ENCODE measurements at regions not wholly inside any gene's neighbourhood (a gene's known extent, or its start where the extent isn't known, plus 50 kb on each side); places are given as distances from the start of the nearest gene placed in this dataset.

DNA sequence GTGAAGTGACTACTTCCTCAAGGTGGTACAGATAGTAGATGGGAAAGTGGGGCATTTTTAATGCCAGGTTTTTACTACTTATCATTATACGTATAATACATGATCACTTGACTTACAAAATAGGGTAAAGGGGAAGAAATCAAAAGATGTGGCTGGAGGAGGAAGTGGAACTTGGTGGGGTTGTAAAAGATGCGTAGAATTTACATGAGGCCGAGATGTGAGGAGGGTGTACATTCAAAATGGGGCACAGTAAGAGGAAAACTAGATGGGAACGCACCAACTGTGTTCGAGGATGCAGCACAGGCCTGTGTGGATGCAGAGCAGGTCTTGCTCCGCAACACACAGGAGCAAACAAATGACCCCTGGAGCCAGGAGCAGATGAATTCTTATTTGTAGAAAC lies 403.3 kb downstream of the TXNL1 start:
- no peak overlapping the region for H3K4me2 ChIP-seq (ENCODE audit: insufficient read depth, insufficient read length, low read length)
- H3K9me3 ChIP-seq (ENCODE audit: control insufficient read depth, low read depth, low read length): no peaks in the 10 kb centered on the region
- H3K18ac ChIP-seq (ENCODE audit: insufficient read length, low read depth, low read length): no peak overlapping the region
- Mint-ChIP-seq H3K4me3 (no peak overlapping the region), H3K27me3 (ENCODE audit: low read depth) (no peaks in the 10 kb centered on the region), H3K36me3 (ENCODE audit: insufficient read depth in 1 of 3, low read depth in 3 of 3) (no peaks in the 10 kb centered on the region; a peak in 1 of 7 replicates), H3K9me3 (peaks cover 5 to 10% of the 10 kb centered on the region in 2 experiments; a peak in 3 of 5 replicates), H3K4me1 (peaks cover 7% of the 10 kb centered on the region in 2 experiments), H3K27ac (no peak overlapping the region)
- no peaks in the 10 kb centered on the region for H3K27me3 ChIP-seq (ENCODE audit: insufficient read depth, low read length)
- H3K4me1 ChIP-seq (ENCODE audit: insufficient read depth, low read length): no peaks in the 10 kb centered on the region
- H2AFZ ChIP-seq (ENCODE audit: low read length): no peak overlapping the region
- no peaks in the 10 kb centered on the region for H4K20me1 ChIP-seq (ENCODE audit: control insufficient read depth, insufficient read depth, insufficient read length)
- H3K56ac ChIP-seq (ENCODE audit: insufficient read length, low read depth, low read length): no peak overlapping the region
- H3K9ac ChIP-seq (ENCODE audit: extremely low read depth, insufficient read length, low read length): no peak overlapping the region
- H3K4ac ChIP-seq (ENCODE audit: low read depth, low read length): no peak overlapping the region
- no peak overlapping the region for H4K8ac ChIP-seq (replicated peaks; ENCODE audit: insufficient read length, low read depth, low read length)
- H2BK20ac ChIP-seq (ENCODE audit: low read depth, low read length, poor library complexity, severe bottlenecking): no peak overlapping the region
- H2BK120ac ChIP-seq (ENCODE audit: low read depth, low read length, poor library complexity, severe bottlenecking): no peak overlapping the region
- TF ChIP-seq, protein P1, sequence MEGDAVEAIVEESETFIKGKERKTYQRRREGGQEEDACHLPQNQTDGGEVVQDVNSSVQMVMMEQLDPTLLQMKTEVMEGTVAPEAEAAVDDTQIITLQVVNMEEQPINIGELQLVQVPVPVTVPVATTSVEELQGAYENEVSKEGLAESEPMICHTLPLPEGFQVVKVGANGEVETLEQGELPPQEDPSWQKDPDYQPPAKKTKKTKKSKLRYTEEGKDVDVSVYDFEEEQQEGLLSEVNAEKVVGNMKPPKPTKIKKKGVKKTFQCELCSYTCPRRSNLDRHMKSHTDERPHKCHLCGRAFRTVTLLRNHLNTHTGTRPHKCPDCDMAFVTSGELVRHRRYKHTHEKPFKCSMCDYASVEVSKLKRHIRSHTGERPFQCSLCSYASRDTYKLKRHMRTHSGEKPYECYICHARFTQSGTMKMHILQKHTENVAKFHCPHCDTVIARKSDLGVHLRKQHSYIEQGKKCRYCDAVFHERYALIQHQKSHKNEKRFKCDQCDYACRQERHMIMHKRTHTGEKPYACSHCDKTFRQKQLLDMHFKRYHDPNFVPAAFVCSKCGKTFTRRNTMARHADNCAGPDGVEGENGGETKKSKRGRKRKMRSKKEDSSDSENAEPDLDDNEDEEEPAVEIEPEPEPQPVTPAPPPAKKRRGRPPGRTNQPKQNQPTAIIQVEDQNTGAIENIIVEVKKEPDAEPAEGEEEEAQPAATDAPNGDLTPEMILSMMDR (conservative IDR thresholded peaks at IDR 0.05): no peak
- DNase-seq: no peak
- no peak overlapping the region for H3K14ac ChIP-seq (ENCODE audit: insufficient read depth, low read length)
- H2BK15ac ChIP-seq (ENCODE audit: low read depth, low read length): no peak overlapping the region
- H2AK5ac ChIP-seq (ENCODE audit: insufficient read length, low read length): no peak overlapping the region
- no peaks in the 10 kb centered on the region for H3K79me2 ChIP-seq (ENCODE audit: insufficient read depth, low read length)
- no peaks in the 10 kb centered on the region for H3K23me2 ChIP-seq (ENCODE audit: insufficient read length, low read depth, low read length, poor library complexity, severe bottlenecking)
- no peak overlapping the region for H2BK5ac ChIP-seq (ENCODE audit: insufficient read length, low read length)
- no peaks in the 10 kb centered on the region for H3K79me1 ChIP-seq (ENCODE audit: insufficient read depth, low read depth, low read length, poor library complexity, severe bottlenecking)
- no CpG with 5 or more reads among the region's 6 CpGs for WGBS (ENCODE audit: extremely low coverage, insufficient read length, low lambda C conversion rate)
- H2BK12ac ChIP-seq (ENCODE audit: insufficient read length, low read depth, low read length): no peak overlapping the region
- no peak overlapping the region for H4K91ac ChIP-seq (ENCODE audit: insufficient read length, low read depth, low read length)
- H3K27ac ChIP-seq (ENCODE audit: insufficient read length, low read depth, low read length): no peak overlapping the region
- no peak overlapping the region for H3K23ac ChIP-seq (ENCODE audit: insufficient read length, low read depth, low read length)
- H3T11ph ChIP-seq (ENCODE audit: low read length): no peak overlapping the region
- H4K5ac ChIP-seq (ENCODE audit: insufficient read length, low read depth, low read length): no peak overlapping the region
